HG03064 (cell line): ENCODE measurements at regions not wholly inside any gene's neighbourhood (a gene's known extent, or its start where the extent isn't known, plus 50 kb on each side); places are given as distances from the start of the nearest gene placed in this dataset.
"Not testable (repeated sequence)": the region's sequence is repeated elsewhere in the genome, so short reads cannot be mapped to it uniquely, and the experiment has no call there.

Experiments
- ATAC-seq: cut with Tn5 transposase; IDR thresholded peaks from one replicate; pipeline ENCODE4 v1.9.1; 2021; ENCODE audit warnings: low read depth; ENCODE audit not compliant: unreplicated experiment

DNA sequence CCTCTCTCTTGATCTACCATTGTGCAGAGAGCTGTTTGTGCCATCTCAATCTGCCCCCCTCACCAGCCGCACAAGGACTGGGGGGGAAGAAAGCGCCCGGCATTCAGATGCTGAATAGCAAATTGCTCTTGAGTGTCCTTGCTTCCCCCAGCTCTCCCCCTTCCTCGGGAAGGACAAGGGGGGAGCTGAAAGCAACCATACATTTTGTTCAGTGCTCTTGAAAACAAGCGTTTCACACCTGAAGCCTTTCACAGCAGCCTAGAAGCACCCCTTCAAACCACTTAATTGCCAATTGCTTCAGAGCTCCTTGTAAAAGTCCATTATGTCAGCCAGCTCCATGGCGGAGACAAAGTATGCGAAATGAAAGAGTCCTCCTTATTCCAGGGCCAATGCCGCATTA, 540.1 kb downstream of the NR2F2 start:
- no peak for ATAC-seq

DNA sequence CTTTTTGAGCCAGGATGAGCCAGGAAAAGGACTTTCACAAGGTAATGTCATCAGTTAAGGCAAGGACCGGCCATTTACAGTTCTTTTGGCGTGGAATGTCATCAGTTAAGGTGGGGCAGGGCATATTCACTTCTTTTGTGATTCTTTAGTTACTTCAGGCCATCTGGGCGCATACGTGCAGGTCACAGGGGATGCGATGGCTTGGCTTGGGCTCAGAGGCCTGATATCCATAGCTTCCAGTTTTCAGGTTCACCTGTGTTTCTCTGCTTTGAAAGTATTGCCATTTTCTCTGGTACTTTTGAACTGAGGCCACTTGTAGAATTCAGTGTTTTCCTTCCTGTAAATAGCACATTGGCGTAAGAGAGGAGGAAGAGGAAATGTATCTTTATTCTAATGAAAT, 546.9 kb downstream of the NR2F2 start:
- ATAC-seq: not testable (repeated sequence)

DNA sequence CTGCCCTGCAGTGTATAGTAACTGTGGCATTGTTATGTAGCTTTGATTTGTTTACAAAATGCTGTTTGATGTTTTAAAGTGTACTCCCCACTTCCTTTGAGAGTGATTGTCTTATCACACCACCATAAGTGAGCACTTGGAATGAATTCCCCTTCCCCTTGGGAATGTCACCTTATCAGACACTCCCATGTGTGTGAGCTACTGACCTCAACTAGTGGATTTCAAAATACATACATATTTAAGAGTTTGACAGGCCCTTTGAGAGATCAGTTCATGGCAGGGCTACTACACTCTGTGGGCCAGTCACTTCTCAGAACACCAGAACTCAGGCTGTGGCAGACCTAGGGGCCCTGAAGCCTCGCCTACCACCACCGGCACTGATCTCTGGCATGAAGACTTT, 547.6 kb downstream of the NR2F2 start:
- no peak for ATAC-seq

DNA sequence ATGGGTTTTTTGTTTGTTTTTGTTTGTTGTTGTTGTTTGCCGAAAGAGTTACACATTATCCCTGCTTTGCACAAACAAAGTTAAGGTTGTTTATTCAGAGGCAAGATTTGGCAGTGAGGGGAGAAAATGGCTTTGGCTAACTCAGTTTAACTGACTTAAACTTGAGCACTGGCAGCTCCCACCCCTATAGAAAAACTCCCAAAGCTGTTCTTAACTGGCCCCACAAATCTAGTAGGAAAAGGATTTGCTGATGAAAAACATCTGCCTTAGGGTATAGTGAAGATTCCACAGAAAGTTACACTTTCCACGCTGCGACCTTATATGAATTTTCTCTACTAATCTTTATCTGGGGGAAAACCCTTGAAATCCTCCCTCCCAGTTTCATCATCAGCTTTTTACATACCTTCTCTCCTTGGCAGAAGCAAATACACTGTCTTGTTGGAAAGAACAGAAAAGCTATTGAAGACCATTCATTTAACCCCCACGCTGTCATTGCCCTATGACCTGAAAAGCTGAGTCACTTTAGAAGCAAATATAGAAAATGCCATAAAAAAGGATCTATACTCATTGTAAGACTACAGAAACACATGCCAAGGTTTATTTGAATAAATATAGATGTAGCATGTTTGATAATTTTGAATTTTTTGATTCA, 551.7 kb downstream of the NR2F2 start:
- no peak for ATAC-seq

DNA sequence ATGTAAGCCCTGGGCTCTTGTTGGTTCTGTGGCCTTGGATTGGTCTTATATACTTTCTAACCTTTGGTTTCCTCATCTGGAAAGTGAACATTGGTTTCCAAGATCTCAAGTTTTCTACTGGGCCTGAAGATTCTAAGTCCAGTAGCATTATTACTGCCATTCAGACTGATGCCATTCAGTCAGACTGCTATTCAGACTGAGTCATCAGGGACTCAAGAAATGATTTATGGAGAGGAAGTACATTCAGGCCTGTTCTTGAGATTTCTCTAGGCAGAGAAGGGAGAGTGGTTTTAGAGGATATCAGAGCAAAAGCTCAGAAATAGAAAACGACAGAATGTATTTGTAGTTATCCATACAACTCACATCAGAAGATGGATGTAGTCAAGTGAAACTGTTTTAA, 557.2 kb downstream of the NR2F2 start:
- no peak for ATAC-seq

DNA sequence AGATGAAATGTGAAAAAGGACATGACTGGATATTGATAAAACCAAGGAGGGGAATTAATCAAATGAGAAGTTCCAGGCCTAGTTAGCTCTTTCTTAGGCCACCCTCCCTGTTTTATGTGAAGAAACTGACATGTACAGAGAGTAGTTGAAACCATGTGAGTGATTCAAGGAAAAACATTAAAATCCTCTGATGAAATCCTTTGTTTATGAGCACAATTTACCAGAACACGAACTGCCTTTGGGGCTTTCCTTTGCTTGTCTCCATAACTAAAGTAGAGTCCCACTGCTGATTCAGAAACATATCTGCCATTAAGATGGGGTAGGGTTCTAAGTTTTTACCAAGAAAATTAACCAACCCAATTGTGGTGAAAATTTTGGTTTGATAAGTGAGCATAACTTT, 558.3 kb downstream of the NR2F2 start:
- ATAC-seq: no peak

DNA sequence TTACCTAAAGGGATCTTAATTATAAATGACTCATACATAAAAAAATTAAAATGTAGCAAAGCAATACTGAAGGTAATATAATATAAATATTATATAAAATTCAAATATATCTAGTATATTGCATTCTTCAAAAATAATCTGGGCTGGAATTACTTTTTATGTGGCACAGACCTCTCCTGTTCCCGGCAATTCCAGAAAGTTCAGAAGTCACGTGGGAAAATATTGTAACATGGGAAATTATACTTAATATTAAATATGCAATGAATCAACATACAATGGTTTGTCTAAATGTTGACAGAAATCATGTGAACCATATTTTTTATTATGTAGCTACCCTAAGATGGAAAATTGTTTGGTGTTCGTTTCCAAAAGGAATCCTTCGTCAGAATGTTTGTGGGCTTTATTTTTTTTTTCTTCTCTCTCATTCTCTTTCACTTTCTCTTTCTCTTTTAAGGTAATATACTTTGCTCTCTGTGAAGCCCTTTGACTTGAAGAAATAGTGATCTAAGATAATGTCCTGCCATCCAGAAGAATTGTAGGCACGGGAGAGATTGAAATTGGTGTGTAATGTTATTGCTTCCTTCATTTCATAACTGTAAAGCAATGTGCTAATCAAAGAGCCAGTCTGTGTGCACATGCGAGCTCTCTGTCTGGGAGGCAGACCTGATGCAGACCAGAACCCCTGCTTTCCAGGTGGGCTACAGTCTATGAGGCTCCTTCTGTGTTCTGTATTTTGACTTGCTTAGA, 559.4 kb downstream of the NR2F2 start:
- ATAC-seq: no peak

DNA sequence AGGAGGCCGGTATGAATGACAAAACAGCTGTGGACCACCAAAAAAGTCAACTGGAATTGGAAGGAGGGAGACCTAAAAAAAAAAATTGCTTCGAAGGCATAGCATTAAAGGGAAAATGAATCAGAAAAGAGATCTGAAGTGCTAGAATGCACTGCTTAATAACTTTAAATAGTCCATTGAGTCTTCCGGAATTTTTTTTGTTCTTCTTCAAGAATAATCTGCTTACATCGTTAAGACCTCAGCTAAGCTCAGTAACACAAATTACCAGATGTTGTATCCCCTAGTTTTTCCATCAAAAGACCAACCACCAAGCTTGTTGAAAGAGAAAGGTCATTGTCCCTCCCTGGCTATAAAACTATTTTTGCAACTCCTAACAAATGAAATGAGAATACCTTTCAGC, 560.5 kb downstream of the NR2F2 start:
- no peak for ATAC-seq

DNA sequence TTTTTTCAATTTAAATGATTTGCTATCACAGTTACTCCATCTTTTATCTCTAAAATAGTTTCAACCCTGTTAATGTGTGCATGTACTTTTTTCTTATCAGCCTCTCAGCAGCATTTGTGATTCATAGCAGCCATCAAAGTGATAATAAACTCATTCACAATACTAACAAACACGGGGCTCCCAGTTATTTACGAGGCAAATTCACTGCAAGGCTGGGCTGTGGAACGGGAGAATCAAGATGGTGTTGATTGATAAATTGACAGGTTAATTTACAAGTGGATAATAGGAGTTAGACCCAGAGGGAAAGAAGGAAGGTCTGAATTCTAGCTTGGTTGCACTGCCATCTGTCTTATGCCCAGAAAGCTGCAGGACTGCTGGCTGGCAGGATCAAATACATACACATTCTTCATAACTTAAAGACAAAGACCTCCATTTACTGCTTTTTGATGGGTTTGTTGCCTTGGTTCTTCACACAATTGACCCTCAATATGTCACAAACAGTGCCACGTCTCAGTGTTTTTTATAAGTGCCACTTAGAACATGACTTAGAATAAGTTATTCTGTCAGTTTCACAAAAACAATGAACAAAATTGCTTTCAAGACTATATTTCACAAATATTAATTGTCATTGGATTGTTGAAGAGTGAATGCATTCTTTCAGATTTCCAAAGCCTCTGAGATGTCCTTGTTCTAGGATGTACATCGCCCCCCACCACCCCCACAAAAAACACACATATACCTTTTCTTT, 562.8 kb downstream of the NR2F2 start:
- ATAC-seq: no peak

DNA sequence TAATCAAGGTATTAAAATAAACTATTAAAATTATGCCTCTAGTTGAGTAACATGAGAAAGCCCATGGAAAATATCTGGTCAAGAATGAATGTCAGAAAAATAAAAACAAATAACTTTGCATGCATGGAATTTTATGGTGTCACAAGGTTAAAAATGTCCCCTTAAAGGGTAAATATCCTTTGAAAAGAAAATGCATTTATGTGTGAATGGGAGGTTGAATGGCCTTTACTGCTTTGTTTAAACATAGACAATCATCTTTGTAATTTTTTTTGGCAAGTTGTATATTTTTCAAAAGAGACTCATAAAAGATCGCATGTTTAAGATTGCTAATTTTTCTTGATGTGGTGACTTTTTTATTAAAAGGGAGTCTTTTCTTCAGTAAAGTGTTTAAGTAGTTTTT, 564.2 kb downstream of the NR2F2 start:
- ATAC-seq: no peak

DNA sequence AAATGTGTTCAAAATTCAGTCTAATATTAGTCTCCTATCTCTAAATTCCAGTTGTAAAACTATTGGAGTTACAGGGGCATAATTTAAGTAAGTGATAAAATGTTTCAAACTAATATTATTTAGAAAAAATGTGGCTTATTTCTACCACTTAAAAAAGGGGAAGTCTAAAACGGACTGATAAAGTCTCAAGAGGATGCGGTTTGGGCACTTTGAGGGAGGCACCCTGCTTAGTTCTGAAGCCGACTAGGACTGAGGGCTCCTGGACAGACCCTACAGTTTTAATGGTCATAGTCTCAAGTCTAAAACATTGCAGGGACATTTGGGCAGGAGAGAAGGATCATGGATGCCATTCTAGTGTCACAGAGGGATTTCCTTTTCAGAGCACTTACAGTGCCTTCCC, 566.3 kb downstream of the NR2F2 start:
- no peak for ATAC-seq

DNA sequence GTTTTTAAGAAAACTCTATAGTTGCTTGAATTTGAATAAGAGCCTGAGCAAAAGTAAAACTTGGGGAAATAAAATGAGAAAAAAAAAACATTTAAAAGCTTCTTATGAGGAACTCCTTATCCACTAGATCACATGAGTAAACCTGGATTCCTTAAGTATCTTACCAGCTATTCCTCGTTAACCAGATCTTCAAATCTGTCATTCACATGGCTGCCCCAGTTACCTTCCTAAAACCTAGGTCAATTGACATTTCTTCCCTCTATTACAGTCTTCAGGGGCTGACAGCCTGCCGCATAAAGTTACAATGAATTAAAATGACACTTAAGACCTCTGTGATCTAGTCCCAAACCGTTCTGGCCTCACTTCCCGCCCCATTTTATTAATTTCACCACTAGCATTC, 583.6 kb downstream of the NR2F2 start:
- ATAC-seq: no peak

DNA sequence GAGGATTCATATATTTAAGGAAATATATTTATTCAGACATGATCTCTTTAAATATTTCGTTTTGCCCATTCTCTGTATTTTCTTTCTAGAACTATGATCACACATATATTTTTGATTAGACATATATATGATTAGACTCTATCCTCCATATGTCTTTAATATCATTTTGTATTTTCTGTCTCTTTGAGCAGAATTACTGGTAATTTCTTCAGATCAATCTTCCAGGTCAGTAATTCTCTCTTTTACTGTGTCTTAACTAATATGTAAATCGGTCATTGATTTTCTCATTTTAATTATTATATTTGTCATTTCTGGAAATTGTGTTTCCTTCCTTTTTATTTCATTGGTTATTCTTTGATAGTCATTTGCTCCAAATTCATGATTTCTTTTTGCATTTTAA, 586.2 kb downstream of the NR2F2 start:
- ATAC-seq: no peak

DNA sequence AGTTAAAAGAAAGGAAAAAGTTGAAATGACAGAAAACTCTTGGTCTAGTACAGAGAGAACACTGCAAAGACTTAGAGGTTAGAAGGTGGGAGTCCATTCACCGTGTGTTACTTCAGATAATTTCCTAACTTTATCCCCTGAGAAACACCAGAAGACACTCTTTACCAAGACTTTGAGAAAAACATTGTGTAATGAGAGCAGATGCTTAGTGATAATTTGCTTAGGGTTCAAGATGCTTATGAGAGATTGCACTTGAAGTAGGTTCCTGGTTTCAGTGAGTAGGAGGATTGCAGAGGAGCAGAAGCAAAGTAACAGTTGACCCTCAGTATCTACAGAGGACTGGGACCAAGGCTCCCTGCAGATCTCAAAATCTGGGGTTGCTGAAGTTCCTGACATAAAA, 594.1 kb downstream of the NR2F2 start:
- no peak for ATAC-seq

DNA sequence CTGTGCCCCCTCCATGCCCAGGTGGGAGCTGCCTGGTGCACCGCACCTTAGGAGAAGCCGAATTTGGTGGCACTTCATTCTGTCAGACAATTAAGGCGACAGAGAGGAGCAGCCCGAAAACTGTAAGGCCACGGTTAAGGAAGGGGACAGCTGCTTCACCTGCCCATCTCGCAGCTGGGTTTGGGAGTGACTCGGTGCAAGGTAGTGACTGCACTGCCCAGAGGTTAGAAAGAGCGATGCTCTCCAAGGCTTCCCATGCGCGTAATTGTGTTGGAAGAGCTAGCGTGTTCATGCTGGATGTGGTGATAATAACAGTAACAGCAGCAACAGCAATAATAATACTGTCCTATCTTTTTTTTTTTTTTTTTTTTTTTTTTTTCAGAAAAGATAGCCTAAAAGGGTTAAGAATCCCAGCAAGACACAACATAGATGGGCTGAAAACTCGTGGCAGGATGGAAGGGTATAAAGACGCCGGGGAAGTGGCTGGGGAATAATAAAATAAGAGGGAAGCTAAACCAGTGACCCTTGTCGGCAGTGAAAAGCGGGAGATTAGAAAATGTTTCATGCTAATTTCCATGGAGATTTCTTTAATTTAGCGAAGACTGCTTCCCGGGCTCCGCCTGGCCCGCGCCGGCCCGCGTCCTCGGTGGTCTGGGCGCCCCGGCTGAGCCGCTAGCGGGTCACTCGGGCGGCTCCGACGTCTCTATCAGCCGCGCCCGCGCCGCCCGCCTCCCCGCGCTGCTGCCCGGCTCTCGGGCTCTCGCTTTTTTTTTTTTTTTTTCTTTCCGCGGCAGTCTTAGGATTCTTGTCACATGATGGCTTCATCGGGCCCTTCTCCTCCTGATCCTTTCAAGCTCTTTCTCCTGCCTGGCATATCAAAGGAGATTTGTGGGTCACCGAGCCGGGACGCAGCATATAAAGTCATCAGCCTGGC, 617.1 kb downstream of the NR2F2 start:
- no peak for ATAC-seq

DNA sequence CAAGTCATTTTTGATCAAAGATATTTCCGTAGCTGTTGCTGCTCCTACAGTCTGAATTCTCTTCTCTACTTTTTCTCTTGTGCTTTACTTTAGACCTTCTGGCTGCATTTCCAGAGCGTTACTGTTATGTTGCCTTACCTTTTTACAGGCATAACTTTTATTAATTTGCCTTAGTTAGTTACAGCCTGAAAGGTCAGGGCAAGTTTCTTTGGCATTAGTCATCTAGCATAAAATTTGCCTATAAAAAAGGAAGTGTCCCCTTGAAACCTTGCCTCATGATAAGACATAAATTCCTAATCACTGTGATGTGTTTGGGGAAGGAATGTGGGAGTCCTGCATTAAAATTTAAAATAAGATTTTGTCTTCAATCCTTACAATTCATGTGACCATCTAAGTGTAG, 618.5 kb downstream of the NR2F2 start:
- no peak for ATAC-seq

DNA sequence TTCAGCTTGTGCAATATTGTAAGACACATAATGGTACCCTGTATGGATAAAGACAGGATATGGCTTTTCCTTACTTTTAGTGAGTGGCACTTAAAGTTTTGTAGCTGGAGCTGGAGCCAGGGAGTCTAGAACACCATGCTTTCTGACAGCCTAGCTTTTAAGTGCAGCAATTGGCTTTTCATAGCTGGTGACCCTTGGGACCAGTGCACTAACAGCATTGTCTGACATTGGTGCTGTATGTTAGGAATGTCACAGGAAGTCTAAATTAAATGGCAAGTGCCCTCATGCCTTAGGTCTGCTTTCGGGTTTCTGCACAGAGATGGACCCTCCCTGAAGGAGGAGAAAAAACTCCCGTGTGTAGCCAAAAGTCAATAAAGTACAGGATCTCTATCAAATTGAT, 628.2 kb downstream of the NR2F2 start:
- no peak for ATAC-seq

DNA sequence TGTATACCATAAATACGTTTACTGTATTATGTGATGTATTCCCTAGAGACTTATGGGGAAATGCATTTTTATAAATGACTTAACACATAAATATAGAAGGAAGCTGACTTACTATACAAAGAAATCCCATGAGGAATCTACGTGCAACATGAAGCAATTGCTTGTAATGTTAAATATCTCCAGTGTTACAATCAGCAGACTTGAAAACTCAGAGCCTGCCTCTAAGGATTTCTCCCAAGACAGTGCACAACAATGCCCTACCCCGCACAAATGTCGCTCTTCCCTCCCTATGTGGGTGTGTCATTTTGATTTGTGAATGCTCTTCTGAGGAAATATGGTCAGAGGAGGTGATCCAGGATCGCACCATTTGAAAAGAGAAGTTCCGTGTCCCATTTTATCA, 629.0 kb downstream of the NR2F2 start:
- ATAC-seq: no peak

DNA sequence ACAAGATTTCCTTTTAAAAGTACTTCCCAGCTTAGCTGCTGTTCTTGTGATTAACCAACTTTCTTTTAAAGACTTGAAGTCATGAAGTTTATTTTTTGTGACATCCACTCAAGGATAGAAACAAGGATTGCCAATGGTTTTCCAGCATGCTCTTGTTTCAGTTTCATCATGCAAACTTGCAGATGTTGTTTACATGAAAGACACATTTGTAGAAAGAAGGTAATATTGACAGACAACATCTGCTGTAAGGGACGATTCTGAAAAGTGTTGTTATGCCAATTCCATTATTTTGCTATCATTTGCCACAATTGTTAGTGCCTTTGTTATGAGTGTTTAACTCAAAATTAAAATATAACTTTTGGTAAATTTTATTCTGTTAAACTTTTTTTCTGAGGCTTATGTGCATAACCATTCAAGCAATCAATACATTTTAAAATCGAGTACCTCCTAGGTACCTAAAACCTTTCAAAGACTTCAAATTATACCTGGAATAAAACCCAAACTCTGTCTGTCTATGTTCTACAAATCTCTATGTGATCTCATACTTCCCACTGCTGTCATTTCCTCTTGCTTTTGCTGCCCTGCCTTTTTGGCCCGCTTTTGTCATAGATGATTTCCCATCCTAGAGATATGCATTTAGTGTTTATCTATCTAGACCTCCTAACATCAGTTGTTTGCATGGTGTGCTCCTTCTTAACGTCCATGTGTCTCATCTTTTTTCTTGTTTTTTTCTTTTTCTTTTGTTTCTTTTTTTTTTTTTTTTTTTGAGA, 630.4 kb downstream of the NR2F2 start:
- no peak for ATAC-seq

DNA sequence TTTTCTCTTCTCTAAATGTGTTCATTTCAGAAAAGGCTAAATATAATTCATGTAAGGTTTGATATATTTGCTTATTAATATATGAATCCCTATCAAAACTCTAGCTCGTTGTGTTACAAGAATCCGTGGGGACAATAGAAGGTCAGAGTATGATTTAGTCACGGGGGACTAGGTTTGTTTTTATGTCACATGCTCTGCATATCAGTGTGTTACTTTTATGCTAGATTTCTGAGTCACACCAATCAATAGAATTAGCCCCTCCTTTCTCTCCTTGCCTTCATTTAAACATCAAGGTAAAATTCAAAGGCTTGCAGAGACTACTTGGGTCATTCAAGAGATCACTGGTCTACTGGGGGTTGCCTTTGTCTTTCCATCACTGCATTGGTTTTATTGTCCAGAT, 636.1 kb downstream of the NR2F2 start:
- no peak for ATAC-seq
